HEK293 (cell line): ENCODE measurements at regions not wholly inside any gene's neighbourhood (a gene's known extent, or its start where the extent isn't known, plus 50 kb on each side); places are given as distances from the start of the nearest gene placed in this dataset.

ENCODE experiments used
- CTCF ChIA-PET: fragments of 350-600 bp; formaldehyde crosslinking; extraction: SDS; loops from one replicate; lab custom pipeline; 2021; ENCODE audit warnings: antibody characterized with exemption; lab: Yijun Ruan, JAX
- POLR2A ChIA-PET: fragments of 300-600 bp; formaldehyde crosslinking; extraction: SDS; loops from one replicate; lab custom pipeline; 2020; ENCODE audit warnings: antibody characterized with exemption, inconsistent platforms; lab: Yijun Ruan, JAX
- H3K27ac ChIP-seq: fragments of 200-500 bp; sonication (Bioruptor generic); 2 replicates; pipeline ENCODE4 v1.5.1; 2014; ENCODE audit warnings: low read depth, low read length, control low read depth, inconsistent platforms; ENCODE audit errors: extremely low read depth
- H3K36me3 ChIP-seq, 2 experiments: fragments of 200-500 bp in 1 of 2; sonication (Bioruptor generic) in 1 of 2; 1 replicate in 1 of 2; 2 replicates in 1 of 2; pipeline ENCODE4 v1.5.1; 2014 to 2017; ENCODE audit warnings: inconsistent platforms in 2 of 2, low read length in 2 of 2; ENCODE audit not compliant: control insufficient read depth in 2 of 2, insufficient read depth in 1 of 2
- H3K4me1 ChIP-seq: fragments of 200-500 bp; sonication (Bioruptor generic); 2 replicates; pipeline ENCODE4 v1.5.1; 2014; ENCODE audit warnings: mild to moderate bottlenecking, low read length, inconsistent platforms; ENCODE audit not compliant: control insufficient read depth, insufficient read depth
- H3K4me3 ChIP-seq: 2 replicates; pipeline ENCODE4 v1.5.1; 2011; ENCODE audit warnings: low read depth, mild to moderate bottlenecking, control low read depth, low read length, moderate library complexity
- H3K9me3 ChIP-seq: fragments of 200-500 bp; sonication (Bioruptor generic); 2 replicates; pipeline ENCODE4 v1.5.1; 2014; ENCODE audit warnings: low read depth, low read length, inconsistent platforms; ENCODE audit not compliant: control insufficient read depth, insufficient read depth
- MYNN ChIP-seq: fragments of 450-650 bp; formaldehyde crosslinking; IDR thresholded peaks from 2 replicates; pipeline ENCODE4 v1.5.1; 2016; ENCODE audit warnings: missing biosample characterization, missing genetic modification characterization, borderline replicate concordance
- TCF7L2 ChIP-seq: IDR thresholded peaks from 2 replicates; pipeline ENCODE4 v1.6.1; 2011; ENCODE audit warnings: low read depth, mild to moderate bottlenecking, inconsistent platforms, low read length, moderate library complexity, borderline replicate concordance
- ZFP41 ChIP-seq: fragments of 450-650 bp; formaldehyde crosslinking; IDR thresholded peaks from 2 replicates; pipeline ENCODE4 v1.5.1; 2016; ENCODE audit warnings: missing biosample characterization, missing genetic modification characterization, borderline replicate concordance
- ZNF266 ChIP-seq: fragments of 450-650 bp; formaldehyde crosslinking; IDR thresholded peaks from 2 replicates; pipeline ENCODE4 v1.5.1; 2016; ENCODE audit warnings: missing biosample characterization, missing genetic modification characterization, low read depth
- ZNF433 ChIP-seq: fragments of 450-650 bp; formaldehyde crosslinking; IDR thresholded peaks from 2 replicates; pipeline ENCODE4 v1.5.1; 2016; ENCODE audit warnings: missing biosample characterization, missing genetic modification characterization, low read depth
- ZNF558 ChIP-seq: fragments of 450-650 bp; formaldehyde crosslinking; IDR thresholded peaks from 2 replicates; pipeline ENCODE4 v1.5.1; 2016; ENCODE audit warnings: missing biosample characterization, missing genetic modification characterization
- ZNF560 ChIP-seq: fragments of 450-650 bp; formaldehyde crosslinking; IDR thresholded peaks from 2 replicates; pipeline ENCODE4 v1.5.1; 2017; ENCODE audit warnings: missing biosample characterization, missing genetic modification characterization, borderline replicate concordance
- ZNF585B ChIP-seq: fragments of 450-650 bp; formaldehyde crosslinking; IDR thresholded peaks from 2 replicates; pipeline ENCODE4 v1.5.1; 2016; ENCODE audit warnings: missing biosample characterization, missing genetic modification characterization
- ZNF658 ChIP-seq: fragments of 450-650 bp; formaldehyde crosslinking; IDR thresholded peaks from 2 replicates; pipeline ENCODE4; 2016; ENCODE audit warnings: missing biosample characterization, missing genetic modification characterization
- ZNF677 ChIP-seq: fragments of 450-650 bp; IDR thresholded peaks from 2 replicates; pipeline ENCODE4 v1.5.0; 2018; ENCODE audit warnings: missing biosample characterization, mild to moderate bottlenecking, missing genetic modification characterization, moderate library complexity
- ZNF701 ChIP-seq: fragments of 450-650 bp; formaldehyde crosslinking; IDR thresholded peaks from 2 replicates; pipeline ENCODE4 v1.5.1; 2016; ENCODE audit warnings: missing biosample characterization, missing genetic modification characterization
- TF ChIP-seq, protein P1 (sequence below): fragments of 450-650 bp; formaldehyde crosslinking; IDR thresholded peaks from 2 replicates; pipeline ENCODE4 v1.5.1; 2016; ENCODE audit warnings: missing biosample characterization, missing genetic modification characterization
- TF ChIP-seq, protein P2 (sequence below): sonication (generic); formaldehyde crosslinking; IDR thresholded peaks from 2 replicates; pipeline ENCODE4 v1.8.1; 2022; ENCODE audit warnings: mild to moderate bottlenecking, moderate library complexity, missing genetic modification reagents
- TF ChIP-seq, protein P3 (sequence below): fragments of 450-650 bp; formaldehyde crosslinking; conservative IDR thresholded peaks from 2 replicates; pipeline ENCODE4 v1.5.1; 2016; ENCODE audit warnings: low read depth, missing biosample characterization, missing genetic modification characterization
- TF ChIP-seq, protein P4 (sequence below): fragments of 450-650 bp; formaldehyde crosslinking; optimal IDR thresholded peaks from 2 replicates; pipeline ENCODE3; 2016; ENCODE audit warnings: missing biosample characterization, mild to moderate bottlenecking, missing genetic modification characterization
- TF ChIP-seq, protein P5 (sequence below): fragments of 450-650 bp; formaldehyde crosslinking; IDR thresholded peaks from 2 replicates; pipeline ENCODE4 v1.5.1; 2016; ENCODE audit warnings: missing biosample characterization, missing genetic modification characterization
- TF ChIP-seq, protein P6 (sequence below): fragments of 450-650 bp; formaldehyde crosslinking; IDR thresholded peaks from 2 replicates; pipeline ENCODE4 v1.5.1; 2016; ENCODE audit warnings: missing biosample characterization, missing genetic modification characterization

DNA sequence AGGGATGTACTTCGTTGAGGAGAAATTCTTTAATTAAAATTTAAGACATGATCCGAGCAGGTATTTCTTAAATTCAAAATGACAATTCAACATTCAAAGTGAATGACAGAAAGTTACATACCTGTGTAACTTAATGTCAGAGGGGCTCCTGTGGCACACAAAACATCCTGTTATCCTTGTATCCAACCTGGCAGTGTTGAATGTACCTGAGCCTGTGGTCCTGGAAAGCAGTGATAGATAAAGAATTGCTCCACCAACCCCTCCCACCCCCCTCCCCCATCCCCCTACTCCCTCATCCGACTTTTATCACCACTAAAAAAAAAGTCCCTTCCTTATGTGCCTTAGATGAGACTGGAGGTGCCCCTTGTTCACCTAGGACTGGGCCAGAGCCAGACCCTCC lies 119.4 kb upstream of the ADCY1 start:
- POLR2A ChIA-PET = no interaction called here
- no peaks in the 10 kb centered on the region for H3K36me3 ChIP-seq
- no peaks in the 10 kb centered on the region for H3K4me1 ChIP-seq
- H3K4me3 ChIP-seq = no peak overlapping the region
- TF ChIP-seq ZFP41 (no peak), TCF7L2 (no peak), ZNF677 (no peak), MYNN (tag by site-specific recombination) (no peak), ZNF266 (tag by site-specific recombination) (no peak), ZNF585B (tag by site-specific recombination) (no peak), ZNF658 (no peak), ZNF701 (tag by site-specific recombination) (no peak), ZNF433 (no peak), ZNF558 (tag by site-specific recombination) (no peak), ZNF560 (tag by site-specific recombination) (no peak)
- TF ChIP-seq, protein P1, sequence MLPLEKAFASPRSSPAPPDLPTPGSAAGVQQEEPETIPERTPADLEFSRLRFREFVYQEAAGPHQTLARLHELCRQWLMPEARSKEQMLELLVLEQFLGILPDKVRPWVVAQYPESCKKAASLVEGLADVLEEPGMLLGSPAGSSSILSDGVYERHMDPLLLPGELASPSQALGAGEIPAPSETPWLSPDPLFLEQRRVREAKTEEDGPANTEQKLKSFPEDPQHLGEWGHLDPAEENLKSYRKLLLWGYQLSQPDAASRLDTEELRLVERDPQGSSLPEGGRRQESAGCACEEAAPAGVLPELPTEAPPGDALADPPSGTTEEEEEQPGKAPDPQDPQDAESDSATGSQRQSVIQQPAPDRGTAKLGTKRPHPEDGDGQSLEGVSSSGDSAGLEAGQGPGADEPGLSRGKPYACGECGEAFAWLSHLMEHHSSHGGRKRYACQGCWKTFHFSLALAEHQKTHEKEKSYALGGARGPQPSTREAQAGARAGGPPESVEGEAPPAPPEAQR = no peak
- TF ChIP-seq, protein P2, sequence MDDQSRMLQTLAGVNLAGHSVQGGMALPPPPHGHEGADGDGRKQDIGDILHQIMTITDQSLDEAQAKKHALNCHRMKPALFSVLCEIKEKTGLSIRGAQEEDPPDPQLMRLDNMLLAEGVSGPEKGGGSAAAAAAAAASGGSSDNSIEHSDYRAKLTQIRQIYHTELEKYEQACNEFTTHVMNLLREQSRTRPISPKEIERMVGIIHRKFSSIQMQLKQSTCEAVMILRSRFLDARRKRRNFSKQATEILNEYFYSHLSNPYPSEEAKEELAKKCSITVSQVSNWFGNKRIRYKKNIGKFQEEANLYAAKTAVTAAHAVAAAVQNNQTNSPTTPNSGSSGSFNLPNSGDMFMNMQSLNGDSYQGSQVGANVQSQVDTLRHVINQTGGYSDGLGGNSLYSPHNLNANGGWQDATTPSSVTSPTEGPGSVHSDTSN (CRISPR knock-in tag) = no peak
- TF ChIP-seq, protein P3, sequence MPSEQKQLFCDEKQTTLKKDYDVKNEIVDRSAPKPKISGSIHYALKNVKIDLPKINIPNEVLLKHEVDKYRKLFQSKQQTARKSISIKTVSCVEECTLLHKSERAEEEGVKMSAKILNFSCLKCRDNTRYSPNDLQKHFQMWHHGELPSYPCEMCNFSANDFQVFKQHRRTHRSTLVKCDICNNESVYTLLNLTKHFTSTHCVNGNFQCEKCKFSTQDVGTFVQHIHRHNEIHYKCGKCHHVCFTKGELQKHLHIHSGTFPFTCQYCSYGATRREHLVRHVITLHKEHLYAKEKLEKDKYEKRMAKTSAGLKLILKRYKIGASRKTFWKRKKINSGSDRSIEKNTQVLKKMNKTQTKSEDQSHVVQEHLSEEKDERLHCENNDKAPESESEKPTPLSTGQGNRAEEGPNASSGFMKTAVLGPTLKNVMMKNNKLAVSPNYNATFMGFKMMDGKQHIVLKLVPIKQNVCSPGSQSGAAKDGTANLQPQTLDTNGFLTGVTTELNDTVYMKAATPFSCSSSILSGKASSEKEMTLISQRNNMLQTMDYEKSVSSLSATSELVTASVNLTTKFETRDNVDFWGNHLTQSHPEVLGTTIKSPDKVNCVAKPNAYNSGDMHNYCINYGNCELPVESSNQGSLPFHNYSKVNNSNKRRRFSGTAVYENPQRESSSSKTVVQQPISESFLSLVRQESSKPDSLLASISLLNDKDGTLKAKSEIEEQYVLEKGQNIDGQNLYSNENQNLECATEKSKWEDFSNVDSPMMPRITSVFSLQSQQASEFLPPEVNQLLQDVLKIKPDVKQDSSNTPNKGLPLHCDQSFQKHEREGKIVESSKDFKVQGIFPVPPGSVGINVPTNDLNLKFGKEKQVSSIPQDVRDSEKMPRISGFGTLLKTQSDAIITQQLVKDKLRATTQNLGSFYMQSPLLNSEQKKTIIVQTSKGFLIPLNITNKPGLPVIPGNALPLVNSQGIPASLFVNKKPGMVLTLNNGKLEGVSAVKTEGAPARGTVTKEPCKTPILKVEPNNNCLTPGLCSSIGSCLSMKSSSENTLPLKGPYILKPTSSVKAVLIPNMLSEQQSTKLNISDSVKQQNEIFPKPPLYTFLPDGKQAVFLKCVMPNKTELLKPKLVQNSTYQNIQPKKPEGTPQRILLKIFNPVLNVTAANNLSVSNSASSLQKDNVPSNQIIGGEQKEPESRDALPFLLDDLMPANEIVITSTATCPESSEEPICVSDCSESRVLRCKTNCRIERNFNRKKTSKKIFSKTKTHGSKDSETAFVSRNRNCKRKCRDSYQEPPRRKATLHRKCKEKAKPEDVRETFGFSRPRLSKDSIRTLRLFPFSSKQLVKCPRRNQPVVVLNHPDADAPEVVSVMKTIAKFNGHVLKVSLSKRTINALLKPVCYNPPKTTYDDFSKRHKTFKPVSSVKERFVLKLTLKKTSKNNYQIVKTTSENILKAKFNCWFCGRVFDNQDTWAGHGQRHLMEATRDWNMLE = no peak
- TF ChIP-seq, protein P4, sequence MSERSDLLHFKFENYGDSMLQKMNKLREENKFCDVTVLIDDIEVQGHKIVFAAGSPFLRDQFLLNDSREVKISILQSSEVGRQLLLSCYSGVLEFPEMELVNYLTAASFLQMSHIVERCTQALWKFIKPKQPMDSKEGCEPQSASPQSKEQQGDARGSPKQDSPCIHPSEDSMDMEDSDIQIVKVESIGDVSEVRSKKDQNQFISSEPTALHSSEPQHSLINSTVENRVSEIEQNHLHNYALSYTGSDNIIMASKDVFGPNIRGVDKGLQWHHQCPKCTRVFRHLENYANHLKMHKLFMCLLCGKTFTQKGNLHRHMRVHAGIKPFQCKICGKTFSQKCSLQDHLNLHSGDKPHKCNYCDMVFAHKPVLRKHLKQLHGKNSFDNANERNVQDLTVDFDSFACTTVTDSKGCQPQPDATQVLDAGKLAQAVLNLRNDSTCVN (tag by site-specific recombination) = no peak
- TF ChIP-seq, protein P5, sequence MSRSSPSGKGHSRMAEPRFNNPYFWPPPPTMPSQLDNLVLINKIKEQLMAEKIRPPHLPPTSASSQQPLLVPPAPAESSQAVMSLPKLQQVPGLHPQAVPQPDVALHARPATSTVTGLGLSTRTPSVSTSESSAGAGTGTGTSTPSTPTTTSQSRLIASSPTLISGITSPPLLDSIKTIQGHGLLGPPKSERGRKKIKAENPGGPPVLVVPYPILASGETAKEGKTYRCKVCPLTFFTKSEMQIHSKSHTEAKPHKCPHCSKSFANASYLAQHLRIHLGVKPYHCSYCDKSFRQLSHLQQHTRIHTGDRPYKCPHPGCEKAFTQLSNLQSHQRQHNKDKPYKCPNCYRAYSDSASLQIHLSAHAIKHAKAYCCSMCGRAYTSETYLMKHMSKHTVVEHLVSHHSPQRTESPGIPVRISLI (tag by site-specific recombination) = no peak
- TF ChIP-seq, protein P6, sequence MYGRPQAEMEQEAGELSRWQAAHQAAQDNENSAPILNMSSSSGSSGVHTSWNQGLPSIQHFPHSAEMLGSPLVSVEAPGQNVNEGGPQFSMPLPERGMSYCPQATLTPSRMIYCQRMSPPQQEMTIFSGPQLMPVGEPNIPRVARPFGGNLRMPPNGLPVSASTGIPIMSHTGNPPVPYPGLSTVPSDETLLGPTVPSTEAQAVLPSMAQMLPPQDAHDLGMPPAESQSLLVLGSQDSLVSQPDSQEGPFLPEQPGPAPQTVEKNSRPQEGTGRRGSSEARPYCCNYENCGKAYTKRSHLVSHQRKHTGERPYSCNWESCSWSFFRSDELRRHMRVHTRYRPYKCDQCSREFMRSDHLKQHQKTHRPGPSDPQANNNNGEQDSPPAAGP (tag by site-specific recombination) = no peak
- no peak overlapping the region for H3K27ac ChIP-seq
- CTCF ChIA-PET = no interaction called here
- H3K9me3 ChIP-seq = no peaks in the 10 kb centered on the region
